Spleen (tissue), 3 donors: ENCODE measurements at regions not wholly inside any gene's neighbourhood (a gene's known extent, or its start where the extent isn't known, plus 50 kb on each side); places are given as distances from the start of the nearest gene placed in this dataset.

ENCODE experiments used
- POLR2A ChIP-seq, 3 donors: fragments of 450-650 bp; IDR thresholded peaks; one replicate each; pipeline ENCODE4 v1.5.1; 2017; ENCODE audit warnings: antibody characterized with exemption in 3 of 3, mild to moderate bottlenecking in 1 of 3
- POLR2AphosphoS5 ChIP-seq, 3 donors: sonication (generic); formaldehyde crosslinking; IDR thresholded peaks; one replicate each; pipeline ENCODE4 v1.5.1; 2017; ENCODE audit warnings: antibody characterized with exemption in 3 of 3

- TF ChIP-seq POLR2A (IDR thresholded peaks at IDR 0.05): no peak
- TF ChIP-seq POLR2AphosphoS5 (IDR thresholded peaks at IDR 0.05): no peak
These were observed 288.3 kb upstream of the NFE2L3 start for GRCh38 chr7:25863729-25864110.
